ENCODE measurements at regions not wholly inside any gene's neighbourhood (a gene's known extent, or its start where the extent isn't known, plus 50 kb on each side); places are given as distances from the start of the nearest gene placed in this dataset.

GRCh38 chr1:38724160-38725131 is 135.1 kb downstream of the RRAGC start:
- H3K79me2 ChIP-seq (ENCODE audit: control insufficient read depth, insufficient read depth, low read length) = no peaks in the 10 kb centered on the region
- no peak overlapping the region for H3K27ac ChIP-seq (ENCODE audit: extremely low read depth, low read depth, low read length)
- no peak for FAIRE-seq
- in situ Hi-C loops (cut with MboI) = no loop called here
- no TSS peak for BruUV-seq (replicated peaks)
- H3K9ac ChIP-seq (ENCODE audit: insufficient read depth in 1 of 2, low read depth in 2 of 2, low read length in 2 of 2) = no peak overlapping the region
- no peak overlapping the region for H3K4me2 ChIP-seq (ENCODE audit: insufficient read depth, low read length)
- no peaks in the 10 kb centered on the region for H3K9me3 ChIP-seq (replicated peaks; ENCODE audit: control insufficient read depth, insufficient read depth, low read depth, low read length)
- H3K27me3 ChIP-seq (ENCODE audit: control insufficient read depth in 2 of 2, insufficient read depth in 2 of 2, low read length in 2 of 2) = no peaks in the 10 kb centered on the region; a peak in 2 of 5 replicates
- no peak overlapping the region for H2AFZ ChIP-seq (ENCODE audit: low read depth, low read length)
- no peaks in the 10 kb centered on the region for H3K36me3 ChIP-seq (ENCODE audit: control insufficient read depth, insufficient read depth, low read length)
- intact Hi-C loops (cut with micrococcal nuclease) = loop anchor here (5.0 kb wide), 1 partner anchor 93 kb away; no protein-coding TSS in a partner anchor
- no peaks in the 10 kb centered on the region for H4K20me1 ChIP-seq (replicated peaks; ENCODE audit: control insufficient read depth, insufficient read depth, low read length)
- POLR2A ChIA-PET = interaction anchor here (0.6 to 2.2 kb wide), 3 partner anchors 9 to 163 kb away, joined by 3 to 6 read pairs (median 3); no protein-coding TSS in a partner anchor
- CTCF ChIA-PET (ENCODE audit: low intra/inter-chr PET ratio) = interaction anchor here (0.9 kb wide), 1 partner anchor 92 kb away, joined by 5 read pairs; no protein-coding TSS in a partner anchor
- DNase-seq (ENCODE audit: extremely low read depth in 1 of 4, low spot score in 3 of 4) = peak in 3 of 4 experiments; percentile 31 to 51 (median 45)
- 3% methylated on average over 7 of the region's 7 CpGs for WGBS (ENCODE audit: insufficient coverage, low coverage, missing lambda C conversion rate)
- H3K9me1 ChIP-seq (ENCODE audit: control insufficient read depth, insufficient read depth, low read length) = no peaks in the 10 kb centered on the region
- peaks cover 4 to 12% of the 10 kb centered on the region in 2 experiments; a peak in 4 of 5 replicates for H3K4me1 ChIP-seq (replicated peaks in 1 of 2; ENCODE audit: control insufficient read depth in 2 of 2, insufficient read depth in 2 of 2, low read length in 2 of 2)
- no peak overlapping the region for H3K4me3 ChIP-seq
- peak; percentile 42; the same call in 1 of the 3 replicates for ATAC-seq
- TF ChIP-seq SMAD3 (CRISPR knock-in tag; conservative IDR thresholded peaks at IDR 0.05) = no peak
- no peak for TF ChIP-seq RBFOX2 (IDR thresholded peaks at IDR 0.05; ENCODE audit: low read depth, low read length)
- TF ChIP-seq ZNF584 (CRISPR knock-in tag; IDR thresholded peaks at IDR 0.05; ENCODE audit: low read depth) = no peak
- no peak for TF ChIP-seq YBX1 (IDR thresholded peaks at IDR 0.05)
- peak; percentile 31; the same call in 1 of the 2 replicates for TF ChIP-seq TEAD4 (IDR thresholded peaks at IDR 0.05; ENCODE audit: low read length)
- TF ChIP-seq TEAD4 (CRISPR knock-in tag; IDR thresholded peaks at IDR 0.05; ENCODE audit: borderline replicate concordance) = no peak
- TF ChIP-seq PCBP2 (IDR thresholded peaks at IDR 0.05; ENCODE audit: low read depth, low read length, poor library complexity, severe bottlenecking) = no peak
- TF ChIP-seq CTCF (IDR thresholded peaks at IDR 0.05 in 2 of 3, conservative IDR thresholded peaks at IDR 0.05 in 1 of 3; ENCODE audit: insufficient read depth in 2 of 3, low read depth in 1 of 3, low read length in 3 of 3) = peak in 1 of 3 experiments; percentile 33; a peak in 2 of 6 replicates
- peak in 1 of 2 experiments; percentile 32; a peak in 2 of 4 replicates for TF ChIP-seq RAD21 (CRISPR knock-in tag; conservative IDR thresholded peaks at IDR 0.05 in 1 of 2, IDR thresholded peaks at IDR 0.05 in 1 of 2)
- no peak for TF ChIP-seq ZHX1 (conservative IDR thresholded peaks at IDR 0.05; ENCODE audit: low read length)
- TF ChIP-seq CTBP1 (IDR thresholded peaks at IDR 0.05; ENCODE audit: borderline replicate concordance) = 0 out of 2 replicates have a peak, but pooled peaks have one; percentile 29
- peak; percentile 36 for TF ChIP-seq RBM25 (IDR thresholded peaks at IDR 0.05; ENCODE audit: low read depth, low read length, severe bottlenecking)
- TF ChIP-seq MEIS2 (IDR thresholded peaks at IDR 0.05; ENCODE audit: partially characterized antibody) = peak; percentile 64

Measured in K562 (cell line).